ENCODE measurements at regions not wholly inside any gene's neighbourhood (a gene's known extent, or its start where the extent isn't known, plus 50 kb on each side); places are given as distances from the start of the nearest gene placed in this dataset.

- WGBS (ENCODE audit: insufficient coverage, insufficient replicate concordance, low lambda C conversion rate, missing lambda C conversion rate), result 12% methylated on average over 3 of the region's 3 CpGs
- intact Hi-C loops (cut with micrococcal nuclease; ENCODE audit: unreplicated experiment), result no loop called here
Observed at GRCh38 chr21:15650735-15651134, 79.0 kb upstream of the USP25 start.

GRCh38 chr21:15651172-15651571, 78.6 kb upstream of the USP25 start:
- Histone ChIP-seq H3K4me3 (no peak overlapping the region), H4K20me1 (ENCODE audit: control insufficient read depth, insufficient read depth) (no peaks in the 10 kb centered on the region), H3K9ac (ENCODE audit: control insufficient read depth, insufficient read depth, low read length) (no peak overlapping the region), H3K9me3 (replicated peaks; ENCODE audit: control insufficient read depth, insufficient read depth, low read length) (no peaks in the 10 kb centered on the region), H3K4me1 (ENCODE audit: control insufficient read depth, insufficient read depth, low read length) (no peaks in the 10 kb centered on the region), H3K79me2 (ENCODE audit: control insufficient read depth, insufficient read depth, low read length) (no peaks in the 10 kb centered on the region), H3K36me3 (ENCODE audit: control insufficient read depth in 2 of 2, insufficient read depth in 2 of 2, low read length in 1 of 2) (no peaks in the 10 kb centered on the region), H3K27ac (ENCODE audit: control insufficient read depth, insufficient read depth) (no peak overlapping the region), H2AFZ (ENCODE audit: control insufficient read depth, low read depth, low read length) (no peak overlapping the region), H3K4me2 (ENCODE audit: control insufficient read depth, insufficient read depth) (no peak overlapping the region), H3K27me3 (replicated peaks in 1 of 2; ENCODE audit: control insufficient read depth in 2 of 2, insufficient read depth in 2 of 2, low read length in 1 of 2) (no peaks in the 10 kb centered on the region)
- ChIA-PET SMC1A (ENCODE audit: uncharacterized antibody, unreplicated experiment) (no interaction called here), POLR2A (no interaction called here), RAD21 (ENCODE audit: unreplicated experiment) (no interaction called here), CTCF (interaction anchor here (0.5 kb wide), 1 partner anchor 863 kb away, joined by 4 read pairs; no protein-coding TSS in a partner anchor)
- intact Hi-C loops (cut with micrococcal nuclease; ENCODE audit: unreplicated experiment) (no loop called here), in situ Hi-C loops (cut with MboI) (loop anchor here (10.0 kb wide), 1 partner anchor 64 kb away; no protein-coding TSS in a partner anchor)
- FAIRE-seq (no peak), DNase-seq (ENCODE audit: low read depth, low spot score) (no peak), ATAC-seq (no peak)
- no TSS peak for BruUV-seq (replicated peaks)
- 33% methylated on average over 3 of the region's 3 CpGs for WGBS (ENCODE audit: insufficient coverage, insufficient replicate concordance, low lambda C conversion rate, missing lambda C conversion rate)
- TF ChIP-seq FOXK2 (IDR thresholded peaks at IDR 0.05) (no peak), RAD51 (IDR thresholded peaks at IDR 0.05) (no peak), LARP7 (IDR thresholded peaks at IDR 0.05) (no peak), ZZZ3 (IDR thresholded peaks at IDR 0.05; ENCODE audit: control insufficient read depth, insufficient read length, low read depth) (no peak), RAD21 (IDR thresholded peaks at IDR 0.05; ENCODE audit: insufficient read depth, low read depth, low read length) (no peak), ZNF622 (IDR thresholded peaks at IDR 0.05) (no peak), SUPT20H (IDR thresholded peaks at IDR 0.05; ENCODE audit: borderline replicate concordance, control insufficient read depth, low read depth, low read length) (no peak), POLR2AphosphoS2 (IDR thresholded peaks at IDR 0.05; ENCODE audit: low read depth, low read length) (no peak), IKZF2 (IDR thresholded peaks at IDR 0.05) (no peak), E2F8 (IDR thresholded peaks at IDR 0.05; ENCODE audit: low read depth, partially characterized antibody) (no peak)

More at GRCh38 chr21:15650735-15651134, 79.0 kb upstream of the USP25 start:
- no TSS peak for BruUV-seq (replicated peaks)
- Histone ChIP-seq H3K4me3 (no peak overlapping the region), H2AFZ (ENCODE audit: control insufficient read depth, low read depth, low read length) (no peak overlapping the region), H4K20me1 (ENCODE audit: control insufficient read depth, insufficient read depth) (no peaks in the 10 kb centered on the region), H3K4me2 (ENCODE audit: control insufficient read depth, insufficient read depth) (no peak overlapping the region), H3K27me3 (replicated peaks in 1 of 2; ENCODE audit: control insufficient read depth in 2 of 2, insufficient read depth in 2 of 2, low read length in 1 of 2) (no peaks in the 10 kb centered on the region), H3K4me1 (ENCODE audit: control insufficient read depth, insufficient read depth, low read length) (no peaks in the 10 kb centered on the region), H3K27ac (ENCODE audit: control insufficient read depth, insufficient read depth) (no peak overlapping the region), H3K9ac (ENCODE audit: control insufficient read depth, insufficient read depth, low read length) (no peak overlapping the region), H3K36me3 (ENCODE audit: control insufficient read depth in 2 of 2, insufficient read depth in 2 of 2, low read length in 1 of 2) (no peaks in the 10 kb centered on the region), H3K79me2 (ENCODE audit: control insufficient read depth, insufficient read depth, low read length) (no peaks in the 10 kb centered on the region), H3K9me3 (replicated peaks; ENCODE audit: control insufficient read depth, insufficient read depth, low read length) (no peaks in the 10 kb centered on the region)
- TF ChIP-seq HDAC2 (IDR thresholded peaks at IDR 0.05) (no peak), SPI1 (IDR thresholded peaks at IDR 0.05; ENCODE audit: borderline replicate concordance, insufficient read depth, low read depth, low read length) (no peak), RBBP5 (conservative IDR thresholded peaks at IDR 0.05) (no peak), STAT3 (IDR thresholded peaks at IDR 0.05; ENCODE audit: low read depth, low read length) (no peak), EZH2 (IDR thresholded peaks at IDR 0.05; ENCODE audit: borderline replicate concordance, control insufficient read depth, low read depth, low read length) (no peak), ATF2 (IDR thresholded peaks at IDR 0.05; ENCODE audit: low read length) (no peak)
- CTCF ChIA-PET, result interaction anchor here (0.5 kb wide), 1 partner anchor 862 kb away, joined by 4 read pairs; no protein-coding TSS in a partner anchor
- SMC1A ChIA-PET (ENCODE audit: uncharacterized antibody, unreplicated experiment), result interaction anchor here (0.5 kb wide), 1 partner anchor 1396 kb away, joined by 3 read pairs; no protein-coding TSS in a partner anchor
- DNase-seq (ENCODE audit: low read depth, low spot score) (no peak), FAIRE-seq (no peak), ATAC-seq (no peak)
- POLR2A ChIA-PET, result no interaction called here
- in situ Hi-C loops (cut with MboI), result loop anchor here (10.0 kb wide), 1 partner anchor 64 kb away; no protein-coding TSS in a partner anchor
- RAD21 ChIA-PET (ENCODE audit: unreplicated experiment), result no interaction called here
